Left lung (tissue), 4 donors: ENCODE measurements at regions not wholly inside any gene's neighbourhood (a gene's known extent, or its start where the extent isn't known, plus 50 kb on each side); places are given as distances from the start of the nearest gene placed in this dataset.

Experiments used
- ATAC-seq: fragments of 200-7000 bp; cut with Tn5 transposase; one replicate; pipeline ENCODE4 v1.9.1; 2020; ENCODE audit warnings: moderate library complexity
- DNase-seq, 4 donors: peaks; one replicate each; pipeline ENCODE4 v3.0.0-alpha.2; 2013 to 2020
- H3K27ac ChIP-seq, 2 donors: fragments of 200-600 bp; sonication (generic) in 1 of 2; one replicate each; pipeline versions ENCODE4 v1.5.0 to v1.8.0; 2020 to 2021
- H3K27me3 ChIP-seq, 2 donors: fragments of 200-600 bp; sonication (generic) in 1 of 2; one replicate each; pipeline versions ENCODE4 v1.5.0 to v1.8.0; 2020 to 2021
- H3K36me3 ChIP-seq, 2 donors: fragments of 200-600 bp; sonication (generic) in 1 of 2; one replicate each; pipeline versions ENCODE4 v1.5.0 to v1.8.0; 2020 to 2021
- H3K4me1 ChIP-seq, 2 donors: fragments of 200-600 bp; one replicate each; pipeline ENCODE4 v1.8.0; 2021
- H3K4me3 ChIP-seq, 2 donors: fragments of 200-600 bp; sonication (generic) in 1 of 2; one replicate each; pipeline versions ENCODE4 v1.5.0 to v1.8.0; 2020 to 2021; ENCODE audit warnings: mild to moderate bottlenecking in 1 of 2
- H3K9me3 ChIP-seq, 2 donors: fragments of 200-600 bp; sonication (generic) in 1 of 2; one replicate each; pipeline versions ENCODE4 v1.5.0 to v1.8.0; 2020 to 2021
- CTCF ChIP-seq, 2 donors: fragments of 200-600 bp; sonication (generic) in 1 of 2; IDR thresholded peaks; one replicate each; pipeline versions ENCODE4 v1.5.0 to v1.8.0; 2021; ENCODE audit warnings: antibody characterized with exemption in 2 of 2
- intact Hi-C, 2 donors: fragments of 100-400 bp; cut with DNase I; formaldehyde crosslinking; loops; one replicate each; pipeline versions ENCODE4 v1.11.2 to v1.14.2; 2022
- donor health status: DM: no; HTN: yes; CAD: no.
- donor health status: DM: no; HTN: no; CAD: no.

- H3K9me3 ChIP-seq, result no peaks in the 10 kb centered on the region
- no peak overlapping the region for H3K4me3 ChIP-seq
- H3K27me3 ChIP-seq, result no peaks in the 10 kb centered on the region
- H3K27ac ChIP-seq, result no peak overlapping the region
- intact Hi-C loops, result no loop called here
- no peaks in the 10 kb centered on the region for H3K4me1 ChIP-seq
- no peak for TF ChIP-seq CTCF (IDR thresholded peaks at IDR 0.05)
- no peak for ATAC-seq
- DNase-seq, result no peak
- H3K36me3 ChIP-seq, result no peaks in the 10 kb centered on the region
These were observed 154.0 kb downstream of the TRIB2 start for GRCh38 chr2:12870692-12871091.

GRCh38 chr2:12871694-12872315 lies 155.1 kb downstream of the TRIB2 start:
- no peak for DNase-seq
- ATAC-seq, result no peak
- no peak for TF ChIP-seq CTCF (IDR thresholded peaks at IDR 0.05)

GRCh38 chr2:12877761-12878160 lies 161.0 kb downstream of the TRIB2 start:
- TF ChIP-seq CTCF (IDR thresholded peaks at IDR 0.05), result no peak
- no peak overlapping the region for H3K27ac ChIP-seq
- no peaks in the 10 kb centered on the region for H3K36me3 ChIP-seq
- DNase-seq, result no peak
- H3K4me1 ChIP-seq, result no peaks in the 10 kb centered on the region
- no peaks in the 10 kb centered on the region for H3K27me3 ChIP-seq
- intact Hi-C loops, result no loop called here
- no peak overlapping the region for H3K4me3 ChIP-seq
- no peaks in the 10 kb centered on the region for H3K9me3 ChIP-seq
- no peak for ATAC-seq

More at GRCh38 chr2:12871694-12872315, 155.1 kb downstream of the TRIB2 start:
- H3K4me3 ChIP-seq, result no peak overlapping the region
- intact Hi-C loops, result no loop called here
- no peak overlapping the region for H3K27ac ChIP-seq
- H3K36me3 ChIP-seq, result no peaks in the 10 kb centered on the region
- no peaks in the 10 kb centered on the region for H3K4me1 ChIP-seq
- H3K27me3 ChIP-seq, result no peaks in the 10 kb centered on the region
- no peaks in the 10 kb centered on the region for H3K9me3 ChIP-seq

- ATAC-seq, result no peak
- intact Hi-C loops, result no loop called here
- Histone ChIP-seq H3K4me1 (peaks cover 0 to 9% of the 10 kb centered on the region in 2 donors), H3K36me3 (no peaks in the 10 kb centered on the region), H3K27ac (no peak overlapping the region), H3K4me3 (no peak overlapping the region), H3K9me3 (no peaks in the 10 kb centered on the region), H3K27me3 (no peaks in the 10 kb centered on the region)
- DNase-seq, result no peak
- TF ChIP-seq CTCF (IDR thresholded peaks at IDR 0.05), result no peak
These were observed 162.9 kb downstream of the TRIB2 start for GRCh38 chr2:12879649-12880048.

- H3K36me3 ChIP-seq, result no peaks in the 10 kb centered on the region
- peaks cover 8 to 9% of the 10 kb centered on the region in 2 donors for H3K4me1 ChIP-seq
- TF ChIP-seq CTCF (IDR thresholded peaks at IDR 0.05), result no peak
- no peak overlapping the region for H3K27ac ChIP-seq
- H3K27me3 ChIP-seq, result no peaks in the 10 kb centered on the region
- DNase-seq (no peak), ATAC-seq (no peak)
- H3K9me3 ChIP-seq, result no peaks in the 10 kb centered on the region
- no peak overlapping the region for H3K4me3 ChIP-seq
- intact Hi-C loops, result no loop called here
These were observed 165.2 kb downstream of the TRIB2 start for GRCh38 chr2:12881952-12882351.
